Kidney (tissue), 13 donors: ENCODE measurements at regions not wholly inside any gene's neighbourhood (a gene's known extent, or its start where the extent isn't known, plus 50 kb on each side); places are given as distances from the start of the nearest gene placed in this dataset.
"Not testable (repeated sequence)": the region's sequence is repeated elsewhere in the genome, so short reads cannot be mapped to it uniquely, and the experiment has no call there.

ENCODE experiments used
- DNase-seq, 5 donors: peaks; one replicate each; pipeline ENCODE4 v3.0.0-alpha.2; 2013 to 2020
- FAIRE-seq: peaks from 2 replicates; lab custom pipeline; 2012; peaks lifted over from hg19 to GRCh38; lab: Jason Lieb, UNC
- H3K27ac ChIP-seq, 2 donors: one replicate each; pipeline ENCODE4 v1.7.0; 2013; ENCODE audit warnings: low read depth in 2 of 2, low read length in 2 of 2, inconsistent platforms in 1 of 2
- H3K27me3 ChIP-seq: one replicate; pipeline ENCODE4 v1.7.1; 2013; ENCODE audit warnings: low read length, inconsistent platforms; ENCODE audit not compliant: control insufficient read depth, insufficient read depth
- H3K36me3 ChIP-seq, 3 donors: one replicate each; pipeline versions ENCODE4 v1.7.0 to v1.7.1; 2013; ENCODE audit warnings: low read length in 3 of 3, control low read depth in 1 of 3, inconsistent platforms in 1 of 3; ENCODE audit not compliant: insufficient read depth in 3 of 3, control insufficient read depth in 2 of 3
- H3K4me1 ChIP-seq, 3 donors: one replicate each; pipeline versions ENCODE4 v1.7.0 to v1.7.1; 2013; ENCODE audit warnings: low read length in 3 of 3, inconsistent platforms in 1 of 3, low read depth in 1 of 3; ENCODE audit not compliant: control insufficient read depth in 2 of 3, insufficient read depth in 2 of 3
- H3K4me3 ChIP-seq, 3 donors: one replicate each; pipeline versions ENCODE4 v1.7.0 to v1.8.1; 2013; ENCODE audit warnings: low read length in 3 of 3, control low read depth in 1 of 3, inconsistent platforms in 1 of 3
- H3K9ac ChIP-seq, 3 donors: one replicate each; pipeline versions ENCODE4 v1.7.0 to v1.7.1; 2013; ENCODE audit warnings: low read length in 3 of 3, control low read depth in 1 of 3, inconsistent platforms in 1 of 3
- H3K9me3 ChIP-seq, 3 donors: one replicate each; pipeline versions ENCODE4 v1.7.0 to v1.7.1; 2013; ENCODE audit warnings: low read length in 3 of 3, control low read depth in 1 of 3, inconsistent platforms in 1 of 3; ENCODE audit not compliant: control insufficient read depth in 2 of 3, insufficient read depth in 1 of 3
- CTCF ChIP-seq: IDR thresholded peaks from 3 replicates; pipeline ENCODE4 v1.5.1; 2012; ENCODE audit warnings: mild to moderate bottlenecking, moderate library complexity, borderline replicate concordance; ENCODE audit not compliant: insufficient read depth; ENCODE audit errors: extremely low read depth
- intact Hi-C: fragments of 100-400 bp; cut with DNase I; formaldehyde crosslinking; loops from one replicate; pipeline ENCODE4 v1.11.1; 2022
- donor health status: control.
- donor health status: control.
- donor health status: control.
- donor health status: control.
- donor health status: control.
- donor health status: DM: yes; HTN: yes; CAD: no.
- donor health status: Normal renal cell carcinoma (clear cell type).

GRCh38 chr1:242674951-242675645 lies 150.6 kb upstream of the PLD5 start:
- intact Hi-C loops, result no loop called here
- Histone ChIP-seq H3K36me3 (no peaks in the 10 kb centered on the region), H3K27me3 (no peaks in the 10 kb centered on the region), H3K9ac (no peak overlapping the region), H3K4me3 (no peak overlapping the region), H3K9me3 (no peaks in the 10 kb centered on the region), H3K4me1 (no peaks in the 10 kb centered on the region), H3K27ac (no peak overlapping the region)
- no peak for FAIRE-seq
- TF ChIP-seq CTCF, result no peak
- DNase-seq, result no peak

DNA sequence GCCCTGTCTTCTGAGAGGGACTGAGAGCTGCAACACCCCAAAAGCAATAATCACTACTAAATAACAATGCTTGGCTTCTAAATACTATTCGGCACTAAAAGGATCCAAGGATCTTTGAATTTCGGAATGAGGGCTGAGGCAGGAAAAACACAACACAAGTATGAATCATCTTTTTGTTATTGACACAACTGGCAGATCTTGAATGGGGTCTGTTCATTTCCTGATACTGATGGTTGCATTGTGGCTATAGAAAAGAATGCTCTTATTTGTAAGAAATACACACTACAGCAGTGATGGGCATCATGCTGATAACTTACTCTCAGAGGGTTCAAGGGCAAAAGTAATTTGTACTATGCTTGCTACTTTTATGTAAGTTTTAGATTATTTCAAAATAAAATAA lies 149.2 kb upstream of the PLD5 start:
- Histone ChIP-seq H3K9ac (no peak overlapping the region), H3K27ac (no peak overlapping the region), H3K36me3 (no peaks in the 10 kb centered on the region), H3K4me1 (no peaks in the 10 kb centered on the region), H3K9me3 (no peaks in the 10 kb centered on the region), H3K27me3 (no peaks in the 10 kb centered on the region), H3K4me3 (no peak overlapping the region)
- no peak for FAIRE-seq
- TF ChIP-seq CTCF, result no peak
- intact Hi-C loops, result no loop called here
- DNase-seq, result no peak

- H3K36me3 ChIP-seq, H3K27me3 ChIP-seq, H3K27ac ChIP-seq, intact Hi-C loops, H3K4me1 ChIP-seq, DNase-seq, H3K9ac ChIP-seq, H3K4me3 ChIP-seq, FAIRE-seq, H3K9me3 ChIP-seq: not testable (repeated sequence)
Measured at GRCh38 chr1:242673165-242673564, 148.7 kb upstream of the PLD5 start.

GRCh38 chr1:242670019-242670418 lies 145.5 kb upstream of the PLD5 start:
- Histone ChIP-seq H3K27me3 (no peaks in the 10 kb centered on the region), H3K36me3 (no peaks in the 10 kb centered on the region), H3K4me3 (no peak overlapping the region), H3K27ac (no peak overlapping the region), H3K9me3 (no peaks in the 10 kb centered on the region), H3K4me1 (no peaks in the 10 kb centered on the region), H3K9ac (no peak overlapping the region)
- no peak for TF ChIP-seq CTCF
- intact Hi-C loops, result no loop called here
- FAIRE-seq (no peak), DNase-seq (peak in 2 of 5 donors; percentile 5 to 17)
